Smooth muscle cell (in vitro differentiated cells): ENCODE measurements at regions not wholly inside any gene's neighbourhood (a gene's known extent, or its start where the extent isn't known, plus 50 kb on each side); places are given as distances from the start of the nearest gene placed in this dataset.

Experiments
- DNase-seq: peaks from one replicate; lab custom pipeline; 2025; ENCODE audit not compliant: unreplicated experiment; lab: John Stamatoyannopoulos, UW
- H2AFZ ChIP-seq: fragments of 200-600 bp; sonication (generic); 2 replicates; pipeline ENCODE4 v1.6.0; 2016; ENCODE audit warnings: antibody characterized with exemption, low read depth, mild to moderate bottlenecking
- H3F3A ChIP-seq: fragments of 200-600 bp; sonication (generic); 2 replicates; pipeline ENCODE4 v1.6.0; 2017; ENCODE audit warnings: antibody characterized with exemption, low read depth
- H3K27ac ChIP-seq: fragments of 200-600 bp; sonication (generic); 2 replicates; pipeline ENCODE4 v1.5.1; 2016; ENCODE audit warnings: low read depth, mild to moderate bottlenecking
- H3K27me3 ChIP-seq: fragments of 200-600 bp; sonication (generic); 2 replicates; pipeline ENCODE4 v1.6.1; 2016; ENCODE audit warnings: low read depth, mild to moderate bottlenecking
- H3K36me3 ChIP-seq: fragments of 200-600 bp; sonication (generic); 2 replicates; pipeline ENCODE4 v1.5.1; 2016; ENCODE audit warnings: low read depth
- H3K4me1 ChIP-seq: fragments of 200-600 bp; sonication (generic); 2 replicates; pipeline ENCODE4 v1.5.1; 2016; ENCODE audit warnings: low read depth
- H3K4me2 ChIP-seq: fragments of 200-600 bp; sonication (generic); 2 replicates; pipeline ENCODE4 v1.6.0; 2016; ENCODE audit warnings: mild to moderate bottlenecking
- H3K4me3 ChIP-seq: fragments of 200-600 bp; sonication (generic); 2 replicates; pipeline ENCODE4 v1.5.1; 2016; ENCODE audit warnings: mild to moderate bottlenecking
- H3K79me2 ChIP-seq: fragments of 200-600 bp; sonication (generic); 2 replicates; pipeline ENCODE4 v1.6.0; 2016; ENCODE audit warnings: low read depth, mild to moderate bottlenecking
- H3K9ac ChIP-seq: fragments of 200-600 bp; sonication (generic); 2 replicates; pipeline ENCODE4 v1.6.0; 2016; ENCODE audit warnings: low read depth
- H3K9me3 ChIP-seq: fragments of 200-600 bp; sonication (generic); replicated peaks from 2 replicates; pipeline ENCODE4 v1.5.1; 2016; ENCODE audit warnings: low read depth
- H4K20me1 ChIP-seq: fragments of 200-600 bp; sonication (generic); 2 replicates; pipeline ENCODE4 v1.6.0; 2016; ENCODE audit warnings: low read depth
- WGBS: methylation state at CpG from one replicate; pipeline ENCODE4 v1.1.7; 2016; ENCODE audit warnings: low lambda C conversion rate; 5-methylcytosine and 5-hydroxymethylcytosine counted together
- TF ChIP-seq, protein P1 (sequence below): fragments of 200-600 bp; sonication (generic); IDR thresholded peaks from 2 replicates; pipeline ENCODE4 v1.5.1; 2017; ENCODE audit warnings: borderline replicate concordance, mild to moderate bottlenecking, antibody characterized with exemption; ENCODE audit not compliant: insufficient read depth, poor library complexity, severe bottlenecking

DNA sequence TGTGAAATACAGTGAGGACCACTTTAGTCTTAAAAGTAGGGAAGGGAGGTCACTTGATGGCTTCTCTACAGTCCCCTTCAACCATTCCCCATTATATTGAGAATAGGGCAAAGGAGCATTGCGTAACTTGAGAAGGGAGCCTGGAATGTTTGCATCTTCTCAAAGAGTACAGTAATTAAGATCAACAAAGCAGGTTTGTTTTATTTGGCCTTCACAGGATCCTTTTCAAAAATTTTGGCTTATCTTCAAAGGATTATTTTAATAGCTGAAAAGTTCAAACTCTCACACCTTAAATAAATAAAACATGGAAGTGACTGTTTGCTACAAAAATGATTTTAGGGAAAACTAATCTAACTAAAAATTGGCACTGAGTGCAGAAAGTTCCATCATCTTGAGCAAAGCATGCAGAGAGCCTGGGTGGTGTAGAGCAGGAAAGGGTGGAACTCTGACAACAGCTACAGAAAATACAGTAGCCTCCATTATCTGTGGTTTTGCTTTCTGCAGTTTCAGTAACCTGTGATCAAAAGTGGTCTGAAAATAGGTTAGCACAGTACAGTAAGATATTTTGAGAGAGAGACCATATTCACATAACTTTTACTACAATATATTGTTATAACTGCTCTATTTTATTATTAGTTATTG, 214.0 kb downstream of the MDFIC start:
- TF ChIP-seq, protein P1, sequence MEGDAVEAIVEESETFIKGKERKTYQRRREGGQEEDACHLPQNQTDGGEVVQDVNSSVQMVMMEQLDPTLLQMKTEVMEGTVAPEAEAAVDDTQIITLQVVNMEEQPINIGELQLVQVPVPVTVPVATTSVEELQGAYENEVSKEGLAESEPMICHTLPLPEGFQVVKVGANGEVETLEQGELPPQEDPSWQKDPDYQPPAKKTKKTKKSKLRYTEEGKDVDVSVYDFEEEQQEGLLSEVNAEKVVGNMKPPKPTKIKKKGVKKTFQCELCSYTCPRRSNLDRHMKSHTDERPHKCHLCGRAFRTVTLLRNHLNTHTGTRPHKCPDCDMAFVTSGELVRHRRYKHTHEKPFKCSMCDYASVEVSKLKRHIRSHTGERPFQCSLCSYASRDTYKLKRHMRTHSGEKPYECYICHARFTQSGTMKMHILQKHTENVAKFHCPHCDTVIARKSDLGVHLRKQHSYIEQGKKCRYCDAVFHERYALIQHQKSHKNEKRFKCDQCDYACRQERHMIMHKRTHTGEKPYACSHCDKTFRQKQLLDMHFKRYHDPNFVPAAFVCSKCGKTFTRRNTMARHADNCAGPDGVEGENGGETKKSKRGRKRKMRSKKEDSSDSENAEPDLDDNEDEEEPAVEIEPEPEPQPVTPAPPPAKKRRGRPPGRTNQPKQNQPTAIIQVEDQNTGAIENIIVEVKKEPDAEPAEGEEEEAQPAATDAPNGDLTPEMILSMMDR = no peak
- Histone ChIP-seq H2AFZ (no peak overlapping the region), H3K4me2 (no peak overlapping the region), H3F3A (no peaks in the 10 kb centered on the region), H4K20me1 (no peaks in the 10 kb centered on the region), H3K4me1 (no peaks in the 10 kb centered on the region), H3K27me3 (no peaks in the 10 kb centered on the region), H3K4me3 (no peak overlapping the region), H3K9ac (no peak overlapping the region), H3K79me2 (no peaks in the 10 kb centered on the region), H3K36me3 (no peaks in the 10 kb centered on the region), H3K27ac (no peak overlapping the region), H3K9me3 (peaks cover 5% of the 10 kb centered on the region)
- no peak for DNase-seq
- WGBS = 91% methylated on average over 1 of the region's 1 CpG

DNA sequence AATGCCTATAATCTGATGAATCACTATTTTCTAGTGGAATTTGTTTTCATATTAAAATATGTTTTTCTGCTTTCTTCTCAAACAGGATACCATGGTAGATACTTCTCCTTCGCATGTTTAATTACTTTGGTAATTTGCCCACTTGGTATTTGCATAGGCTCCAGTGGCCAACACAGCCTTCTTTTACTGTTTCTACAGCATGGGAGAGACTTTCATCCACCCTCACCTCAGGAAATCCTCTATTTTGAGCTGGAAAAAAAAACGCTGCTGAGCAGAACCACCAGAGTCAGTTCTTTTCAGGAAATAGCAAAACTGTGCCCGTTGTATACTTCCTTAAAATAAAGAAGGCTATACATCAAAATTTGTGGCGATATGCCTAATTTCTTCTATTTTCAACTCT, 213.3 kb downstream of the MDFIC start:
- Histone ChIP-seq H3K4me1 (no peaks in the 10 kb centered on the region), H3K36me3 (no peaks in the 10 kb centered on the region), H2AFZ (no peak overlapping the region), H3K9ac (no peak overlapping the region), H3K4me2 (no peak overlapping the region), H3K27ac (no peak overlapping the region), H3K79me2 (no peaks in the 10 kb centered on the region), H3F3A (no peaks in the 10 kb centered on the region), H4K20me1 (no peaks in the 10 kb centered on the region), H3K9me3 (peaks cover 5% of the 10 kb centered on the region), H3K4me3 (no peak overlapping the region), H3K27me3 (no peaks in the 10 kb centered on the region)
- TF ChIP-seq, protein P1 = no peak
- WGBS = 96% methylated on average over 4 of the region's 4 CpGs
- no peak for DNase-seq

DNA sequence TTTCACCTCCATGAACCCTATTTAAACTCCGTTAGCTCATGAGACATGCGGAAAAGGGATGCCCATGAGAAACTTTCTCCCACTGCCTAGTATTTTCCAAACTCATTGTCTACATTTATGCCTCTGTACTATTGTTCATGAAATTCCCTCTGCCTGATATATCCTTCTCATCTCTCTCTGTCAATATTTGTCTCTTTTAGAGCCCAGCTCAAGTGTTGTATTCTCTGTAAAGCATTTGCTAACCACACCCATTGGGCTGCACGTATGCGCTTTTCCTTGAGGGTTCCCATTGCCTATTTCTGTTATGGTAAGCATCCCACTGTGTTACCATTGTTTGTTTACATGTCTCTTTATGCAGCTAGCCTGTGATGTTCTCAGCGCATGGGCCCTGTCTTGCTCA, 211.4 kb downstream of the MDFIC start:
- Histone ChIP-seq H3K9ac (no peak overlapping the region), H3K27ac (no peak overlapping the region), H3K27me3 (no peaks in the 10 kb centered on the region), H3K36me3 (no peaks in the 10 kb centered on the region), H2AFZ (no peak overlapping the region), H3F3A (no peaks in the 10 kb centered on the region), H3K4me2 (no peak overlapping the region), H3K4me1 (no peaks in the 10 kb centered on the region), H3K4me3 (no peak overlapping the region), H4K20me1 (no peaks in the 10 kb centered on the region), H3K79me2 (no peaks in the 10 kb centered on the region), H3K9me3 (peaks cover 4% of the 10 kb centered on the region)
- TF ChIP-seq, protein P1 = no peak
- WGBS = 95% methylated on average over 5 of the region's 5 CpGs
- no peak for DNase-seq

DNA sequence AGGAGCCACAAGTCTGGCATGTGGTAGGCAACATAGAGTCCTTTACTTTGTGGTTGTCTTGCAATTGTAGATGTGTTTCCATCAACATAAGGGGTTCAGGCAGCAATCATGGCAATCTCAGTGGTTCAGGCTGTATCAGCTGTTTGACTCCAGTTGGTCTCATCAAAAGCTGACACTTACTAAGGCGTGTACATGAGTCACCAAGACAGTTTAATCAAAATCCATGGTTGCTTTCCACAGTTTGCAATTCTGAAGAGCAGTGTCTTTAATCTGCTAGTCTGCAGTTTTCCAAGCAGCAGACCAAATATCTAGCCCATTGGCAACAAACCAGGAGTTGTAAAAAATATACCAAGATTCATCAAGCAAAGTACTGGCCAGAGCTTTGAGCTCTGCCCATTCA, 210.2 kb downstream of the MDFIC start:
- H4K20me1 ChIP-seq = no peaks in the 10 kb centered on the region
- no peaks in the 10 kb centered on the region for H3F3A ChIP-seq
- no peak for DNase-seq
- no peak overlapping the region for H2AFZ ChIP-seq
- H3K4me3 ChIP-seq = no peak overlapping the region
- H3K4me1 ChIP-seq = no peaks in the 10 kb centered on the region
- H3K27me3 ChIP-seq = no peaks in the 10 kb centered on the region
- no peaks in the 10 kb centered on the region for H3K36me3 ChIP-seq
- H3K79me2 ChIP-seq = no peaks in the 10 kb centered on the region
- H3K27ac ChIP-seq = no peak overlapping the region
- WGBS = 65% methylated on average over 1 of the region's 1 CpG
- H3K9ac ChIP-seq = no peak overlapping the region
- TF ChIP-seq, protein P1 = no peak
- H3K9me3 ChIP-seq = no peaks in the 10 kb centered on the region
- no peak overlapping the region for H3K4me2 ChIP-seq
